Transverse colon (tissue), 3 donors: ENCODE measurements at regions not wholly inside any gene's neighbourhood (a gene's known extent, or its start where the extent isn't known, plus 50 kb on each side); places are given as distances from the start of the nearest gene placed in this dataset.

ENCODE experiments used
- CTCF ChIP-seq, 5 experiments: fragments of 200-600 bp in 3 of 5; fragments of 450-650 bp in 2 of 5; sonication (generic) in 3 of 5; IDR thresholded peaks; 1 replicate in 2 of 5; 2 replicates in 3 of 5; pipeline ENCODE4 v1.5.1; 2016 to 2017; ENCODE audit warnings: antibody characterized with exemption in 5 of 5, inconsistent platforms in 3 of 5, mild to moderate bottlenecking in 2 of 5, moderate library complexity in 1 of 5
- POLR2A ChIP-seq: fragments of 450-650 bp; IDR thresholded peaks from one replicate; pipeline ENCODE4 v1.6.1; 2016; ENCODE audit warnings: antibody characterized with exemption, mild to moderate bottlenecking, moderate library complexity

GRCh38 chr1:53398091-53398490 is 61.1 kb upstream of the DMRTB1 start:
- TF ChIP-seq CTCF (IDR thresholded peaks at IDR 0.05) (no peak), POLR2A (no peak)
